HG03039 (cell line): ENCODE measurements at regions not wholly inside any gene's neighbourhood (a gene's known extent, or its start where the extent isn't known, plus 50 kb on each side); places are given as distances from the start of the nearest gene placed in this dataset.
"Not testable (repeated sequence)": the region's sequence is repeated elsewhere in the genome, so short reads cannot be mapped to it uniquely, and the experiment has no call there.

Experiments used
- ATAC-seq: cut with Tn5 transposase; IDR thresholded peaks from one replicate; pipeline ENCODE4 v1.9.1; 2021; ENCODE audit warnings: mild to moderate bottlenecking, moderate library complexity; ENCODE audit not compliant: unreplicated experiment

DNA sequence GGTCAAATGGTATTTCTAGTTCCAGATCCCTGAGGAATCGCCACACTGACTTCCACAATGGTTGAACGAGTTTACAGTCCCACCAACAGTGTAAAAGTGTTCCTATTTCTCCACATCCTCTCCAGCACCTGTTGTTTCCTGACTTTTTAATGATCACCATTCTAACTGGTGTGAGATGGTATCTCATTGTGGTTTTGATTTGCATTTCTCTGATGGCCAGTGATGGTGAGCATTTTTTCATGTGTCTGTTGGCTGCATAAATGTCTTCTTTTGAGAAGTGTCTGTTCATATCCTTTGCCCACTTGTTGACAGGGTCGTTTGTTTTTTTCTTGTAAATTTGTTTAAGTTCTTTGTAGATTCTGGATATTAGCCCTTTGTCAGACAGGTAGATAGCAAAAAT is 269.9 kb upstream of the NREP start:
- ATAC-seq, result not testable (repeated sequence)

DNA sequence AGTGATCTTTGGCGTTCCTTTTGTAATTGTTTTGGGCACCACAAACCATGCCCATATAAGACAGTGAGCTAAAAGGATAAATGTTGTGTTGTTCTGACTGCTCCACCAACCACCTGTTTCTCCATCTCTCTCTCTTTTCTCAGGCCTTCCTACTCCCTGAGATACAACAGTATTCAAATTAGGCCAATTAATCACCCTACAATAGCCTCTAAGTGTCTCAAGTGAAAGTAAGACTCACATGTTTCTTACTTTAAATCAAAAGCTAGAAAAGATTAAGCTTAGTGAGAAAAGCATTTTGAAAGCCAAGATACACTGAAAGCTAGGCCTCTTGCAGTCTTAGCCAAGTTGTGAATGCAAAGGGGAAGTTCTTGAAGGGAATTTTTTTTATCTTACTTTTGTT is 268.8 kb upstream of the NREP start:
- peak; percentile 53 for ATAC-seq

DNA sequence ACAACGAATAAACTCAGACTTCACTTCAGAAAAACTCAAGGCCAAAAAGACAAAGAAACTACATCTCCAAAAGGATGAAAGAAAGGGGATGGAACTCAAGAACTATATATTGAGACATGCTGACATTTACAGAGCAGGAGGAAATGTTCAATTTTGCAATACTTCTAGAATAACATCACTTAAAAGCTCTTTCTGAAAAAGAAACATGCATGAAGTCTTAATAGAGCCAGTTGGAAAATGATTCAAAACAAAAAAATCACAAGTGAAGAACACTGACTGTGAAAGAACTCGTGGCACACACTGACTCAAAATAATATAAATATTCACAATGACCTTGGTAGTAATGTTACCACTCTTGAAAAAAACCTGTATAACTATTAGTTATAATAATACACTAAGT is 267.8 kb upstream of the NREP start:
- ATAC-seq, result no peak

DNA sequence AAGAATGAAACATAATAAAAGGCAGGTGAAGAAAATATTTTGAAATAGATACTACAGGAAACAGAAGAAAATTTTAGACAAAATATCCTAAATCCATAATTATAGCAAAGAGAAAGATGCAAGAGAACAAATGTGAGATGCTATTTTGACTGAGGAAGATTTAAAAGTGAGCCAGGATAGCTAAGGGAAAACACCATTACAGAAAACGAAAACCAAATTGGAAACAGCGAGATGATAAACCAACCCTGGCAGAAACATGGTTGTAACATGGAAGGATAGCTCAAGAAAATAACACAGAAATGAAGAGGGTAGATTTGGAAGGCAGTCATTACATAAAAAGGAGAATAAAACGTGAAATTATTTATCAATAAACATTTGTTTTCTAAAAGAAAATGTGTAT is 267.2 kb upstream of the NREP start:
- ATAC-seq, result no peak

DNA sequence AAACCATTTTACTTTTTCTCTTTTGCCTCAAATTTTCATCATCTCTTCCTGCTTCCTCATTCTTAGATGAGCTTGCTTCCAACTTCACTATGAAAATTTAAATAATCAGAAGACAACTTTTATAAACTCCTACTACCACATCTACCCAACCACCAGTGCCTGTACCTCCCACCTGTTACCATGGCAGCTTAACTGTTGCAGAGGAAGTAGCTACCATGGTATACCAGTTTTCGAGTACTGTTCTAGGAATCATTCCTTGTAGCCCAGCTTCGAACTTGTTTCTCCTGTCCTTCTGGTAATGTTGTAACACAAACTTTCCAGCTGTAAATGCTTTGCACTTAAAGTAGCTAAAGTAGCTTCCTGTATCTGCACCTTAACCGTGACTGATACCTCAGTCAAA is 266.8 kb upstream of the NREP start:
- ATAC-seq, result no peak

DNA sequence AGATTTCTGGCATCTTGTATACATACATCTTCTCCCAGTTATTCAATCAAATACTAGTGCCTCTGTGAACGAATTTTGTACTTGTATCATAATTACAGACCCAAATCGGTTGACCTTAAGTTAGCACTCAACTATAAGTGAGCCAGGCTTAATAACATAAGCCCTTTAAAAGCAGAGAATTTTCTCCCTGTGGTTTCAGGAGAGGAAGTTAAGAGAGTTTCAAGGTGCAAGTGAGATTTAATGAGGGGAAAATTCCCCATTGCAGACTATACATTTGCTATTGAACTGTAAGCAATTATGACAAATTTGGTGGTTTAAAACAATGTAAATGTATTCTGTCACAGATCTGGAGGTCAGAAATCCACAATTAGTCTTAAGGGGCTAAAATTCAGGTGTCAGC is 261.9 kb upstream of the NREP start:
- ATAC-seq, result no peak

DNA sequence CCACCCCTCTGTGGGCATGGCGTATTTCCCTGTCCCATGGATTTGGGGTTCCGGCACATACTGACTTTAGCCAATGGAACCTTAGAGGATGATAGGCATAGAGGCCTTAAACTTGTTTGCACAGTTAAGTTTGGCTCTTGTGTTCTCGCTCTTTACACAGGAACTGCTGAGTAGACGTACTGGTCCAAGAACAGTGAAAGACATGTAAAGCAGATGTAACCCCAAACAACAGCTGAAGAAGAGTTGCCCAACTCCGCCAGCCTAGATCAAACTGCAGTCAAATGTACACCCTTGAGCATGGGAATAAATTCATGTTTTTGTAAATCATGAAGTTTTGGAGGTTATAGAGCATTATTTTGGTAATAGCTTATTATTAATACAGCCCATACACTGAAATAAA is 260.0 kb upstream of the NREP start:
- no peak for ATAC-seq

DNA sequence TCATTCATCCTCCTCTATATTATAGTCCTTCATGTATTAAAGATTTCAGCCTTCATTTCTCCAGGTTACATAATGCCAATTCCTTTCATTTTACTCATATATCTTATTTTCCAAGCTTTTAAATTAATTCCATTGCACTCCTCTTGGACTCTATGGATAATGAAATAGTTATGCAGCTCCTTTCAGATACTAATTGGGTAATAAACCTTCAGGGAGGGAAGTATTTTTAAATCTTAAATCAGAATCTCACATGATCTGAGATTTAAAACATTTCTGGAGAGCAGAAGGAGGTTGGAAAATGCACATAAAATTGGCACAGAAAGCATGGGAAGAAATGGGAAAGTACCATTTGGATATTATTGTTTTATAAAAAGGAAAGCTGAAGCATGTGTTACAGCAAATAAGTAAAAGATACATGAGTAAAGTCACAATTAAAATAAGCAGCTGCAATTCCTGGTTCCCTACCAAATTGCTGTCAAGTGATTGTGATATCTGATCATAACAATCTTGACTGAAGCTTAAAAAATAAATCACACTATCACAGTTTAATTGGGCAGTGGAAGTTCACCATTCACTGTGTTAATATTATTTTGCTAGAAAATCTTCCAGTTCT is 257.9 kb upstream of the NREP start:
- ATAC-seq, result no peak

DNA sequence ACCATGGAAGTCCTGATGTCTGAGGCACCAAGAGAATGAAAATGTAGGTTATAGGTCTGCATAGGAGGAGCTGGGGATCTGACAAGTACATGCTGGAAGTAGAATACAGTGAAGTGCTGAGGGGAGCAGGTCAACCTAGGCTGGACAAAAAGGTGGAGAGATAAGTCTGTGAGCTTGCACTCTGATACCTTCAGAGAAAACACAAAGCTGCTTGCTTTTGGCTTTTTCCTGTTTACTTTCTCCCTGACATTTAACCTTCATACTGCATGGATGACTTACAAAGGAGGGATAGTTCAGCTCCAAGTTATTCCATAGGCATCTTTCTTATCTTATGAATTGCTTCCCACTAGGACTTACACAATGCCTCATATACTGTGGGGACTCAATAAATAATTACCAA is 256.7 kb upstream of the NREP start:
- ATAC-seq, result no peak

DNA sequence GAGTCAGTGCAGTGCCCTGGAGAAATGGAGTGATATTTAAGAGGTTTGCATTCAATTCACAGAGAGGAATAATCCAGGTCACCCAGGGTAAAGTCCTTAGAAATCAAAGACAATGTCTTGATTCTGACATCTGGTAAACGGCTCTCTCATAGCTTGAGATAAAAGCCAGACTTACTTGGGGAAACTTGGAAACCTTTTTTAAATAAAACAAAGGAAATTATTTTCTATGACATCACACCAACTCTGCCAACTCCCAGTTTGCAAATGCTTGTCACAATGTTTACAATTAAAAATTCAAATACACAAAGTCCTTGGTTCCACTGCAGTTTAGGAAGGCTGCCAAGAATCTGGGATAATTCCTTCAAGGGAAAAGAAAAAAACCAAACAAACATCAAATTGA is 255.1 kb upstream of the NREP start:
- no peak for ATAC-seq

DNA sequence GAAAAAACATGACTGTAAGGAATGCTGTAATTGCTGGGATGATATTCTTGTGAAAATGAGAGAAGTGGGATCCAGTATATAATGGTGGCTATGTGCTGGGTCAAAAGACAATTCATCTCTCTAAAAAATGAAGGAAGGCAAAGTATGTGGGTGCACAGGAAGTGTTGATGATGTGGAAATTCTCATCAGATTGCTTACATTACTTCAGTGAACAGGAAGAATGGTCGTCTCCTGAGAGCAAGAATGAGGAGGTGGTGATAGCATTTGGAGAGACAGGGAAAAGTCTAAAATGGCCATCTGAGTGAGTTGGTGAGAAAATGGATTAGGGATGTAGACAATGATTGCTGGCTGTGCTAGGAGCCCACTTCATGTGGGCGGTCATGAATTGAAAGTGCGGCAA is 253.5 kb upstream of the NREP start:
- no peak for ATAC-seq

DNA sequence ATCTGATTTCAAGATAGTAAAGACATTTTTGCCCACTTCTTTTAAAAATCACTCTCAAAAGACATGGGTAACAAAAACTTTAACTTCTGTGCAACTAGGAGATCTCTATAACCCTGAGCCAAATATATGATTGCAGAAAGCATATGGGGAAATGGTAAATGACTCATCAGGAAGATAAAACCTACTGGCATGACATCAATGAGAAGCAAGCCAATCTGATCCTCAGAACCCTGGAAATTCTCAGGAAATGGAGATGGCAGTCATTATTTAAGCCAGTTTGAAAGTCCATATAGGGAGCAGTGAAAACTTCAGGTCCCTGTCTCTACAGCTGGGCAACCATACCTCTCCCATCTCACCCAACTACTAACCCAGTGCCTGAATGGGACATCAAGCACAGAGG is 249.7 kb upstream of the NREP start:
- no peak for ATAC-seq

DNA sequence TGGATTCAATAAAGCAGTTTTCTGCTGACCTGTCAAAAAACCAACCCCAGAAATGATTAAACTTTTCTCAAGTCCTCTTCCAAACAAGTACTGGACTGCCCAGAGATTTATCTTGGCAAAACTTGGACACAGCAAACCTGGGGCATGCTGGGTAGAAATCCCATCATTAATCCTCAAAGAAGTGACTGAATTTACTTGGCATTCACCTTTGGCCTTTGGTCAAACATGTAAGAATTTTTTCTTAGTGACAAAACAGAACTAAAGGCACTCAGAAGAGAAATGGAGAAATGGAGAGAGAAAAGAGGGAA is 248.6 kb upstream of the NREP start:
- no peak for ATAC-seq

DNA sequence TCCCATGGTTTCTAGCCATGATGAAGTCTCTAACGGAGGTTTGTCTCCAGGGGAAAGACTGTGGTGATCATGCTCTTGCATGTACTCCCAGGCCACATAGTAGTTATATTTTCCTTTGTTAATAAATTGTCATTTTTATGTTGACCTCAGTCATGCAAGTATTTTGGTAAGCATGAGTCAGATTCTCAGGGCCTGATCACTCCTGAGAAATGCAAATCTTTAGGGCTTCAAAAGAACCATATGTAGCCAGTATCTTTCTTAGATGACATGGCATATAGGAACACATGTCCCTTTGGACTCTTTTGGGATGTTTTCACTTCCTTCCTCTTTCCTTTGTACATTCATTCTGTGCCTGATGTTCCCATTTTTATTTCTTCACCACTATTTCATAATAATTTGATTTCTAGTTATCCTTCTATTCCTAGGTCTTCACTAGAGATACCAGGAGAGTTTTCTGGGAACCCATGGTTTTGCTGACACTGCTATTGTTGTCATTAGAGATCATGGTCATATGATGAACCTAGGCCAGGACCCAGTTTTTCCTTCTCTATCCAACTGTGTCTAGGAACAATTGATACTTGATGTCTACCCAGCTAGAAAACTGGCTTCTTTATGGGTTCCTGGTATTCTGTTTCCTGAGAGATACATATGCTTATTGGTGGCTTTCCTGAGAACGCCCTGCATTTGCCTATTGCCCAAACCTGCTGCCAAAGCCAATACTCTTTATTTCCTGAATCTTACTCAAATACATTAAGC is 248.1 kb upstream of the NREP start:
- peak; percentile 93 for ATAC-seq

DNA sequence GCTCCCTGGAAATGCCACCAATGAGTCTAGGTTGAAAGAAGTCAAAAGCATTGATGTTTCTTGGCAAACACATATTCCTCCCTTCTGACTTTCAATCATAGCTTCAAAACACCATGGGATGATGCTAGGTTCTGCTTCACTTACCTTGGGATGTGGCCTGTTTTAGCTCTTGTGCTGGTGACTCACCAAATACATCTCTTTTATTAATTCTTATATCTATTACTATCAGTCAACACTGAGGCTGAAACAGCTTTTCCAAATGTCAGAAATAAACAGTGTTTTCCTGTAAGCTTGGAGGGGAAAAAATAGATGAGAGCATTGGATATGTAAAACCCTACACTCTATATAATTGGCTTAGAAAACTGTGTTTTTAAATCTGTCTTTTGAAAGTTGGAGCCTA is 245.4 kb upstream of the NREP start:
- ATAC-seq, result no peak

DNA sequence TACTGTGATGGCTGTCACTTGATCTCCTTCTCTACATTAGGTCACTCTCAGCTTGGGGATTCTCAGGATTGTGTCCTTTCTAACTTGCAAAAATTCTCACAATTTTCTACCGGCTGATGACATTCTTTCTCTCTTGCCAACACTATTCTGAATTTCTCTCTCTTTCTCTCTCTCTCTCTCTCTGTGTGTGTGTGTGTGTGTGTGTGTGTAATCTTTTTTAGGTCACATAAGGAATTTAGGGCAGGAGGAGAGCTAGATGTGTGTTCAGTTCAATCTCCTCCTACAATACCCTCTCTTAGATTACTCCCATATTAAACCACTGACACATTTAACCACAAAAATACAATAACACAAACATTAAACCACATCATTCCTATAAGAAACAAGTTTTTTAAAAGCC is 242.3 kb upstream of the NREP start:
- ATAC-seq, result no peak

DNA sequence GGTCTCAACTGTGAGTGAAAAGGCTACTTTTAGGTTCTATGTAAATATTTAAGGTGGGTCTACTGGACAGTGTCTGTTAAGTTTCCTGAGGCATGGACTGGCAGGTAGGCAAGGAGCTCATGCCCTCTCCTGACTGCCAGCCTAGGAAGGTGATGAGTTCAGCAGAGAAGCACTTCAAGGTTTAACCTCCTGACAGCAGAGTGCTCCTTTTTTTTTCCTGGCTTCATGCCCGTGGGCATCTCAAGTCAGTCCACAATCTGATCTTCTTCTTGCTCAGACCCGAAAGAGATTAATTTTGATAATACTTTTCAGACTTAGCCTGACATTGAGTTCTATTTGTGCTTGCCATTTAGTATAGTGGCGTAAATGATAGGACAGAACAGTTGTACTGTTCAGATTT is 241.9 kb upstream of the NREP start:
- no peak for ATAC-seq

DNA sequence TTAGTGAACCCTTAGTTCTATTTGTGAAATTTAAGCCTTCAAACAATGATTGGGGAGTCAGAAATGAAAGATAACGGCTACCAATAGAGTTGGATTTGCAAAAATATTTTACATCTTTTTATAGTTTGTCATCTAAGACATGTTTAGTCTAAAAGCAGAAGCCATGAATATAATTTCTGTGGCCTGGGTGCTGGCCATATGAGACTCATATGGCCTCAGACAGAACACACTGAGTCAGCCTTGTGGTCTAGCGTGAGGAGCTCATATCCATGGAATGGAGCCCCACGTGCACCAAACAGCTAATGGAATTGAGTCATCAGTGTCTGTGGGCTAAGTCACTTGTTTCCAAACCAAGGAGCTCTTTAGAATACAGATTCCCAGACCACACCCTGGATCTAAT is 240.7 kb upstream of the NREP start:
- ATAC-seq, result no peak

DNA sequence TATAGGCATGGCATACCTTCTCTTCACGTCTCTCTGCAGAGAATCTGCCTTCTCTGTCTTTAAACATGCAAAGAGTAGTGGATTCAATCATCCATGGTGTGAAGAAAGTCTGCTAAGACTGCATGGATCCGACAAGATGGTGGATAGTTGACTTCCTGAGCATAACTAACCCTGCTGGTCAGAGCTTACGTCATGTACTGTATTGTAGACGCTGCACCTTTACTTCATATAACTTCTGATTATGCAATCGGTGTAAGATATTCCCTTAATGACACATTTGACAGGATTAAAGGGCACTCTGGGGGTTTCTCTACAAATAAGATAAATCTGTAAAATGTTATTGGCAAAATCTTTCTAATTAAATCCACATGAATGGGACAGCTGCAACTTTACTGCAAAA is 240.3 kb upstream of the NREP start:
- ATAC-seq, result no peak

DNA sequence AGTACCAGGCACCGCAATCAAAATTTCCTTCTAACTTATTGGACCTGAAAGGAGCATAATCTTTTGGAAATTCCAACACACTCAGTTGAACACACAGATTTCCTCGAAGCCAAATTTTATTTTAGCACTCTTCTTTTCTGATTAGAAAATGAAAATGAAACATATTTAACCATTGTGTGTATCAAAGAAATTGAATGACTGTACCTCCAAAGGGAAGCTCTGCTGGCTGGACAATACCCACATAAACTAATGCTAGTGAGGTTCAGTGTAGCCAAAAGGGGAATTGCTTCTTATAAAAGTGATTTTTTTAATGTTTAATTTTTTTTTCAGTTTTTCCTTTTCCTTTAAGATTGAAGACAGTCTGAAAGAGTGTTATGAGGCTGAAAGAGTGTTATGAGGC is 239.6 kb upstream of the NREP start:
- ATAC-seq, result no peak

DNA sequence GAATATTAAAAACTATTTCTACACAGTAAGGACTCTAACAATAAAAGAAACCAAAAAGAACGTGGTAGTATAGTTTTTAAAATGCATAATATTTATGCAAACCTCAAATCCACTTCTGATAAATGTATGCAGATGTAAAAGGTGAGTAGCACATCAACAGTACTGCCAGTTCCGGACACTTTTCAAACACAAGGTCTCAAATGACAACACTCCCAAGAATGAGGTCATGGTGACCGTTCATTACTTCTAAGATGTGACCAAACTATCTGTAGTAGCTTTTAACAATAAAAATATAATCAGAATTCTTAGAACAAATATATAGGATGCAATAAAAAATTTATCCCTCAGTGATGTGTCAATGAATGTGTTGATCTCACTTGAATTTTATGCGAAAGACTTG is 238.7 kb upstream of the NREP start:
- ATAC-seq, result no peak

DNA sequence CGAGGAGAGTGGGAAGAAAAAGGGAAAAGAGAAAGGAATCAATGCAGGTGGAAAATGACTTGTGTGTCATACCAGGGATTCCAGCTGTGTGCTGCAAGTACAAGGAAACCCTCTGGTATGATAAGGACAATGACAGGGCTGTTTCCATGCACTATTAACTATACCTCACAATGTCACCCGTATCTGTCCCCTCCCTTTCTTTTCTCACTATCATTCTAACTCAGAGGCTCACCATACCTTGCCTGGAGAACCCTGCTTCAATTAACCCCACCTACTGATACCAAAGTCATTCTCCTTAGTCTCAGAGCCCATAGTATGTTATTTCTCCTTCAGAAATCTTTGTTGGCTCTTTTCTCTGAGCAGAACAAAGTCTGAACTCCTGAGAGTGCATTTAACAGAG is 236.2 kb upstream of the NREP start:
- no peak for ATAC-seq

DNA sequence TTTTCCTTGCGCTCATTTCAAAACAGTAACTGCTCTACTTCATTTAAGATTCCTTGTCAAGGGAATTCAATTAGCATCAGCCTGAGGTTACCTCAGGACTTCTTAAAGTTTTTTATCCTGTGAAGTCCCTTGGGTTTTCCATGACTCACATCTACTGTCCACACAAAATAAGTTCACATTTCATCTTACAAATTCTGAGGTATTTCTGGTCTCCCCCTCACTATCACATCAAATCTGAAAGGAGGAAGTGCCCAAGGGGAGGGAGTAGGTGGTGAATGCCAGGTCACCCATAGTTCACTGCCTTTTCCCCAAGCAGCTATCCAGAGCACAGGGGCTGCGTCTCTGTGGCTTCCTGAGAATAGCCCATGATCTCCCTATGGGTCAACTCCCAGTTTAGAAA is 227.1 kb upstream of the NREP start:
- ATAC-seq, result peak; percentile 72
